Adrenal gland (tissue), 9 donors: ENCODE measurements at regions not wholly inside any gene's neighbourhood (a gene's known extent, or its start where the extent isn't known, plus 50 kb on each side); places are given as distances from the start of the nearest gene placed in this dataset.

Experiments
- DNase-seq, 7 donors: peaks; one replicate each; pipeline ENCODE4 v3.0.0-alpha.2; 2019 to 2020
- H3K27ac ChIP-seq, 5 donors: fragments of 200-600 bp; sonication (generic) in 4 of 5; 1 replicate in 3 of 5; 2 replicates in 2 of 5; pipeline versions ENCODE4 v1.5.1 to v1.8.0; 2016 to 2020; ENCODE audit warnings: mild to moderate bottlenecking in 1 of 5
- H3K27me3 ChIP-seq: fragments of 200-600 bp; 2 replicates; pipeline ENCODE4 v1.8.0; 2021
- H3K36me3 ChIP-seq, 2 donors: fragments of 200-600 bp; replicated peaks in 1 of 2; 1 replicate in 1 of 2; 2 replicates in 1 of 2; pipeline versions ENCODE4 v1.5.1 to v1.8.0; 2018 to 2022
- H3K4me1 ChIP-seq, 2 donors: fragments of 200-600 bp; replicated peaks in 1 of 2; 1 replicate in 1 of 2; 2 replicates in 1 of 2; pipeline versions ENCODE4 v1.5.1 to v1.8.0; 2018 to 2021
- H3K4me3 ChIP-seq, 4 donors: fragments of 200-600 bp; sonication (generic) in 3 of 4; one replicate each; pipeline ENCODE4 v1.5.1; 2016 to 2018
- H3K9me3 ChIP-seq, 3 donors: fragments of 200-600 bp; sonication (generic) in 1 of 3; replicated peaks in 1 of 3; 1 replicate in 2 of 3; 2 replicates in 1 of 3; pipeline versions ENCODE4 v1.5.1 to v1.8.0; 2016 to 2021
- CTCF ChIP-seq, 6 experiments: fragments of 450-650 bp in 4 of 6; fragments of 200-600 bp in 2 of 6; sonication (generic) in 1 of 6; IDR thresholded peaks; 1 replicate in 5 of 6; 2 replicates in 1 of 6; pipeline versions ENCODE4 v1.5.1 to v1.8.0; 2016 to 2021; ENCODE audit warnings: antibody characterized with exemption in 6 of 6, mild to moderate bottlenecking in 2 of 6, moderate library complexity in 1 of 6
- POLR2A ChIP-seq, 2 donors: fragments of 450-650 bp; IDR thresholded peaks; one replicate each; pipeline ENCODE4 v1.6.1; 2017; ENCODE audit warnings: antibody characterized with exemption in 2 of 2, mild to moderate bottlenecking in 2 of 2, moderate library complexity in 1 of 2
- WGBS, 4 donors: extraction: QIAGEN DNeasy Blood & Tissue Kit in 2 of 4; methylation state at CpG; one replicate each; pipeline versions ENCODE4 v1.1.5 to v1.1.7; 2013 to 2017; 5-methylcytosine and 5-hydroxymethylcytosine counted together
- intact Hi-C, 2 donors: fragments of 100-400 bp; cut with DNase I; formaldehyde crosslinking; loops; one replicate each; pipeline versions ENCODE4 v1.14.1 to v1.15.0; 2022 to 2023
- donor health status: healthy with polysubstance abuse.
- donor health status: Bipolar disorder and iron deficiency.
- donor health status: DM: yes; HTN: yes; CAD: no.
- donor health status: DM: no; HTN: no; CAD: no.
- donor health status: DM: no; HTN: no; CAD: no.

GRCh38 chr5:97545446-97545845 lies 362.4 kb upstream of the RIOK2 start:
- no peak for TF ChIP-seq CTCF (IDR thresholded peaks at IDR 0.05)
- no peak for TF ChIP-seq POLR2A (IDR thresholded peaks at IDR 0.05)
- no peaks in the 10 kb centered on the region for H3K36me3 ChIP-seq
- H3K9me3 ChIP-seq, result no peaks in the 10 kb centered on the region
- intact Hi-C loops, result no loop called here
- no peaks in the 10 kb centered on the region for H3K27me3 ChIP-seq
- no peak for DNase-seq
- H3K27ac ChIP-seq, result no peak overlapping the region
- no peak overlapping the region for H3K4me3 ChIP-seq
- no peaks in the 10 kb centered on the region for H3K4me1 ChIP-seq

GRCh38 chr5:97545886-97546535 lies 363.0 kb upstream of the RIOK2 start:
- no peak overlapping the region for H3K4me3 ChIP-seq
- H3K27me3 ChIP-seq, result no peaks in the 10 kb centered on the region
- H3K9me3 ChIP-seq, result no peaks in the 10 kb centered on the region
- 39 to 42% (median 41%) methylated on average over 2 of the region's 2 CpGs for WGBS, 4 donors
- intact Hi-C loops, result no loop called here
- no peak overlapping the region for H3K27ac ChIP-seq
- no peak for DNase-seq
- no peaks in the 10 kb centered on the region for H3K36me3 ChIP-seq
- TF ChIP-seq CTCF (IDR thresholded peaks at IDR 0.05) (no peak), POLR2A (IDR thresholded peaks at IDR 0.05) (no peak)
- no peaks in the 10 kb centered on the region for H3K4me1 ChIP-seq

- no peak for DNase-seq
- Histone ChIP-seq H3K4me3 (no peak overlapping the region), H3K9me3 (no peaks in the 10 kb centered on the region), H3K4me1 (no peaks in the 10 kb centered on the region), H3K27ac (no peak overlapping the region), H3K27me3 (no peaks in the 10 kb centered on the region), H3K36me3 (no peaks in the 10 kb centered on the region)
- intact Hi-C loops, result no loop called here
- 73 to 80% (median 79%) methylated on average over 2 of the region's 2 CpGs for WGBS, 4 donors
- no peak for TF ChIP-seq CTCF (IDR thresholded peaks at IDR 0.05)
- TF ChIP-seq POLR2A (IDR thresholded peaks at IDR 0.05), result no peak
These were observed 364.4 kb upstream of the RIOK2 start for GRCh38 chr5:97547430-97547829.

GRCh38 chr5:97547999-97548738 lies 365.1 kb upstream of the RIOK2 start:
- no peak for TF ChIP-seq CTCF (IDR thresholded peaks at IDR 0.05)
- intact Hi-C loops, result no loop called here
- Histone ChIP-seq H3K27me3 (no peaks in the 10 kb centered on the region), H3K27ac (no peak overlapping the region), H3K36me3 (no peaks in the 10 kb centered on the region), H3K4me3 (no peak overlapping the region), H3K4me1 (no peaks in the 10 kb centered on the region), H3K9me3 (no peaks in the 10 kb centered on the region)
- WGBS, 4 donors, result 75 to 95% (median 85%) methylated on average over 1 of the region's 1 CpG
- no peak for DNase-seq
